Upper lobe of right lung (tissue), 1 donor: ENCODE measurements at regions not wholly inside any gene's neighbourhood (a gene's known extent, or its start where the extent isn't known, plus 50 kb on each side); places are given as distances from the start of the nearest gene placed in this dataset.
"Not testable (repeated sequence)": the region's sequence is repeated elsewhere in the genome, so short reads cannot be mapped to it uniquely, and the experiment has no call there.

Source experiments
- ATAC-seq: fragments of 200-7000 bp; cut with Tn5 transposase; one replicate; pipeline ENCODE4 v1.9.1; 2020; ENCODE audit warnings: mild to moderate bottlenecking, moderate library complexity
- DNase-seq: peaks from one replicate; pipeline ENCODE4 v3.0.0-alpha.2; 2020
- H3K27ac ChIP-seq: fragments of 200-600 bp; one replicate; pipeline ENCODE4 v1.8.0; 2022
- H3K27me3 ChIP-seq: fragments of 200-600 bp; one replicate; pipeline ENCODE4 v1.8.0; 2022; ENCODE audit warnings: mild to moderate bottlenecking
- H3K36me3 ChIP-seq: fragments of 200-600 bp; one replicate; pipeline ENCODE4 v1.8.0; 2022
- H3K4me1 ChIP-seq: fragments of 200-600 bp; one replicate; pipeline ENCODE4 v1.8.0; 2022
- H3K4me3 ChIP-seq: fragments of 200-600 bp; one replicate; pipeline ENCODE4 v1.8.0; 2022; ENCODE audit warnings: mild to moderate bottlenecking
- H3K9me3 ChIP-seq: fragments of 200-600 bp; one replicate; pipeline ENCODE4 v1.8.0; 2022
- intact Hi-C: fragments of 100-400 bp; cut with DNase I; formaldehyde crosslinking; loops from one replicate; pipeline ENCODE4 v1.11.0; 2022
- TF ChIP-seq, protein P1 (sequence below): fragments of 200-600 bp; IDR thresholded peaks from one replicate; pipeline ENCODE4 v1.8.0; 2022; ENCODE audit warnings: antibody characterized with exemption
- donor health status: DM: no; HTN: yes; CAD: no; lungs with severe emphysema.

DNA sequence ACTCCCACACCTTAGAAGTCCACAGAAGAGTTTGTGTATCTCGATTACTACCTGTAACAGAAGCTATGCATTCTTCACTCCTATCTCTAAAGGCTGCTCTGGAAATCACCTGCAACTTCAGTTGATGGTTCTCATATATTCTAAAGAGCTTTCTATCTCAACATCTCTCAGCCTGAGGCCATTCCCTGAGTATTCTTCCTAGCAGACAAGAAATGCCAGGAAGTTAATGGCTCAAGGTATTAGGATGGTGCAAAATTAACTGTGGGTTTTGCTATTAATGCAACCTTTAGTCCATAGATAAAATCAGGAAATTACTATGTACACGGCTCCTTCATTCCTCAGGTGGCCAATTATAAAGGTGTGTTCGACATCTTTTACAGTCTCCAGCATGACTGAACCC is 290.1 kb downstream of the ZNF716 start:
- H3K4me3 ChIP-seq, intact Hi-C loops, H3K36me3 ChIP-seq, ATAC-seq, DNase-seq, H3K9me3 ChIP-seq, H3K27ac ChIP-seq, H3K27me3 ChIP-seq, H3K4me1 ChIP-seq: not testable (repeated sequence)

- H3K36me3 ChIP-seq, result no peaks in the 10 kb centered on the region
- TF ChIP-seq, protein P1, sequence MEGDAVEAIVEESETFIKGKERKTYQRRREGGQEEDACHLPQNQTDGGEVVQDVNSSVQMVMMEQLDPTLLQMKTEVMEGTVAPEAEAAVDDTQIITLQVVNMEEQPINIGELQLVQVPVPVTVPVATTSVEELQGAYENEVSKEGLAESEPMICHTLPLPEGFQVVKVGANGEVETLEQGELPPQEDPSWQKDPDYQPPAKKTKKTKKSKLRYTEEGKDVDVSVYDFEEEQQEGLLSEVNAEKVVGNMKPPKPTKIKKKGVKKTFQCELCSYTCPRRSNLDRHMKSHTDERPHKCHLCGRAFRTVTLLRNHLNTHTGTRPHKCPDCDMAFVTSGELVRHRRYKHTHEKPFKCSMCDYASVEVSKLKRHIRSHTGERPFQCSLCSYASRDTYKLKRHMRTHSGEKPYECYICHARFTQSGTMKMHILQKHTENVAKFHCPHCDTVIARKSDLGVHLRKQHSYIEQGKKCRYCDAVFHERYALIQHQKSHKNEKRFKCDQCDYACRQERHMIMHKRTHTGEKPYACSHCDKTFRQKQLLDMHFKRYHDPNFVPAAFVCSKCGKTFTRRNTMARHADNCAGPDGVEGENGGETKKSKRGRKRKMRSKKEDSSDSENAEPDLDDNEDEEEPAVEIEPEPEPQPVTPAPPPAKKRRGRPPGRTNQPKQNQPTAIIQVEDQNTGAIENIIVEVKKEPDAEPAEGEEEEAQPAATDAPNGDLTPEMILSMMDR, result no peak
- H3K27ac ChIP-seq, result no peak overlapping the region
- DNase-seq, result no peak
- no peaks in the 10 kb centered on the region for H3K27me3 ChIP-seq
- intact Hi-C loops, result no loop called here
- no peak for ATAC-seq
- no peaks in the 10 kb centered on the region for H3K4me1 ChIP-seq
- no peak overlapping the region for H3K4me3 ChIP-seq
- no peaks in the 10 kb centered on the region for H3K9me3 ChIP-seq
Measured at GRCh38 chr7:57769131-57769530, 319.2 kb downstream of the ZNF716 start.

DNA sequence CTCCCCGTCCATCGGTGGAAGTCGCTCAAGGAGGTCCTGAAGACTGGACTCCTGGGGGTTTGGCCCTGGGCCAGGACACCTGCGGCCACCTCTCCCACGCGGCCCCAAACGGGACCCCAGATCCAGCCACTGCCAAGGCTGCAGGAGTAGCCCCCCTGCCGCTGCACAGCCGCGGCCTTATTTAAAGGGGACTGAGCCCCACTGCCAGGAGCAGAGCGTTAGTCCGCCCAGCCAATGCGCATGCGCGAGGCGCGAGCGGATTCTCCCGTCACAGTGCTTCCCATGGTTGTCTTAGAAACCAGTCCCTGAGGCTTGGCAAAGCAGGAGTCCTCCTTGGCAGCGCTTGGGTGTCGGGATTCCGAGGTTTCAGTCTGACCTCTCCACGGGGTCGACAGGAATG is 320.0 kb downstream of the ZNF716 start:
- no peak for ATAC-seq
- Histone ChIP-seq H3K36me3 (no peaks in the 10 kb centered on the region), H3K4me1 (no peaks in the 10 kb centered on the region), H3K9me3 (no peaks in the 10 kb centered on the region), H3K4me3 (no peak overlapping the region), H3K27ac (no peak overlapping the region), H3K27me3 (no peaks in the 10 kb centered on the region)
- TF ChIP-seq, protein P1, result no peak
- no peak for DNase-seq
- intact Hi-C loops, result no loop called here

GRCh38 chr7:57772126-57772924 is 322.3 kb downstream of the ZNF716 start:
- no peak overlapping the region for H3K27ac ChIP-seq
- no peak overlapping the region for H3K4me3 ChIP-seq
- intact Hi-C loops, result no loop called here
- no peaks in the 10 kb centered on the region for H3K27me3 ChIP-seq
- ATAC-seq, result no peak
- H3K4me1 ChIP-seq, result no peaks in the 10 kb centered on the region
- no peak for DNase-seq
- TF ChIP-seq, protein P1, result no peak
- no peaks in the 10 kb centered on the region for H3K36me3 ChIP-seq
- no peaks in the 10 kb centered on the region for H3K9me3 ChIP-seq

GRCh38 chr7:57774300-57774699 is 324.3 kb downstream of the ZNF716 start:
- Histone ChIP-seq H3K36me3 (no peaks in the 10 kb centered on the region), H3K27ac (no peak overlapping the region), H3K9me3 (no peaks in the 10 kb centered on the region), H3K4me3 (no peak overlapping the region), H3K27me3 (no peaks in the 10 kb centered on the region), H3K4me1 (no peaks in the 10 kb centered on the region)
- ATAC-seq (no peak), DNase-seq (no peak)
- TF ChIP-seq, protein P1, result no peak
- intact Hi-C loops, result no loop called here

DNA sequence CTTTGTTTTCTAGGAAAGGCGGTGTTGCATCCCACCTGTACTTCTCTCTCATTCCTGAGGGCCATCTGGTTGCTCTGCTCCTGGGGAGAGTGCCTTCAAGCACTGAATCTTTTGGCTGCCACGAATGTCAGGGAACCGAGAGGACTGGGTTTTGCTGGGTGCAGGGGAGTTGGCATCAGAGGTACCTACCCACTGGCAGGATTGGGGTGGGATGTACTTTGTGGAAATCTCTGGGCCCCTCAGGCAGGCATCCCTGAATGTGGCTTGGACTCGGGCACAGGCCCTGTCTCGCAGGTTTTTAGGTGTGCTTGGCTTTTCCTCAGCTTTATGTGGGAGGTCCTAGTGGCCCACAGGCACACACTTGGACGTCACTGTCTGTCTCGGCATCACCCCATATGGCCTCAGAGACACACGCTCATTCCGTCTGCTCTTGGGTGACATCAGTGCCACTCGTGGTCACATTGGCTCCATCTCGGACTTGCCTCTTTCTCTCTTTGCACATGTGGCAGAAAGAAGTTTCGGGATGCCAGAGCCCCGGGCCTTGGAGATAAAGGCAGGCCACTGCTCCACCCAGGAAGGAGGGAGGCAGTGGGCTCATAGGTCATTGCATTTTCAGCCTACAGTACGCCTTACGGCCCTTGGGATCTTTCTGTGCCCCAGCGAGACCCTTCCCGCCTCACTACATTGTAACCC is 325.6 kb downstream of the ZNF716 start:
- DNase-seq (no peak), ATAC-seq (no peak)
- Histone ChIP-seq H3K4me1 (no peaks in the 10 kb centered on the region), H3K4me3 (no peak overlapping the region), H3K36me3 (no peaks in the 10 kb centered on the region), H3K27ac (no peak overlapping the region), H3K9me3 (no peaks in the 10 kb centered on the region), H3K27me3 (no peaks in the 10 kb centered on the region)
- TF ChIP-seq, protein P1, result no peak
- intact Hi-C loops, result no loop called here

DNA sequence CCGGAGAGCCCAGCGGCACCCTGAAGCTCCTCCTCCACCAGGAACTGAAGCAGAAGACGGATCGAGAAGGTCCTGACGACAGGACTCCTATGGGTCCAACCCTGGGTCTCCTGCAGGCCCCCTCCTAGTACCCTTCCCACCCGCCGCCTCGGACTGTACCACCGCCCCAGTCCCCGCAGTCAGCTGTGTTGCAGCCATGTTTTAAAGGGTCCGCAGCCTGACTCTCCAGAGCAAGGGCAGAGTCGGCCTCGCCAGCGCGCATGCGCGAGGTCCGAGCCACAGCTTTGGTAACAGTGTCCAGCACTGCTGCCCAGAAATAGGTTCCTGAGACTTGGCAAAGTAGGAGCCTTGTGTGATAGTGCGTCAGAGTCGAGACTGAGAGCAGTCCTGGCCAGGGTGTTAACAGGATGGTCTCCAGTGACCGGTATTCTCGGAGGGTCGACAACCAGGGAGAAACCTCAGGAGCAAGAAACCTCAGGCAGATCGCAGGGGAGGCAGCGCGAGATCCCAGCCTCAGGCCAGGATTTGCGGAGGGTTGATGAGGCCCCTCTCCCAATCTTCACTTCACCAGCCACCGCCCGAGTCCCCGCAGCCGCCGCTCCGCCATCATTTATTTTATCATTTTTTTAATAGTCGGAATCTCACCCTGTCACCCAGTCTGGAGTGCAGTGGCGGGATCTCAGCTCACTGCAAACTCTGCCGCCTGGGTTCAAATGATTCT is 326.3 kb downstream of the ZNF716 start:
- H3K27me3 ChIP-seq, H3K4me1 ChIP-seq, intact Hi-C loops, H3K27ac ChIP-seq, H3K4me3 ChIP-seq, DNase-seq, H3K9me3 ChIP-seq, H3K36me3 ChIP-seq: not testable (repeated sequence)
- peak; percentile 27 for ATAC-seq
